ENCODE measurements at regions not wholly inside any gene's neighbourhood (a gene's known extent, or its start where the extent isn't known, plus 50 kb on each side); places are given as distances from the start of the nearest gene placed in this dataset.
"Not testable (repeated sequence)": the region's sequence is repeated elsewhere in the genome, so short reads cannot be mapped to it uniquely, and the experiment has no call there.

GRCh38 chr5:8828596-8829322 lies 717.1 kb downstream of the SEMA5A start:
- DNase-seq = no peak

GRCh38 chr5:8829323-8830029 lies 716.4 kb downstream of the SEMA5A start:
- DNase-seq = no peak

GRCh38 chr5:8831251-8831650 lies 714.6 kb downstream of the SEMA5A start:
- no peak for DNase-seq

GRCh38 chr5:8831854-8832253 lies 714.0 kb downstream of the SEMA5A start:
- no peak for DNase-seq

- DNase-seq = no peak
These were observed 706.4 kb downstream of the SEMA5A start for GRCh38 chr5:8839361-8840055.

GRCh38 chr5:8840237-8840636 lies 705.6 kb downstream of the SEMA5A start:
- no peak for DNase-seq

- DNase-seq = not testable (repeated sequence)
These were observed 705.1 kb downstream of the SEMA5A start for GRCh38 chr5:8840746-8841145.

- DNase-seq = no peak
These were observed 702.8 kb downstream of the SEMA5A start for GRCh38 chr5:8842971-8843551.

GRCh38 chr5:8843771-8844170 lies 702.1 kb downstream of the SEMA5A start:
- no peak for DNase-seq

GRCh38 chr5:8844206-8844605 lies 701.7 kb downstream of the SEMA5A start:
- no peak for DNase-seq

GRCh38 chr5:8844847-8845246 lies 701.0 kb downstream of the SEMA5A start:
- DNase-seq = no peak

GRCh38 chr5:8845296-8845695 lies 700.6 kb downstream of the SEMA5A start:
- DNase-seq = no peak

- DNase-seq = no peak
These were observed 697.5 kb downstream of the SEMA5A start for GRCh38 chr5:8848366-8848765.

- DNase-seq = no peak
These were observed 696.8 kb downstream of the SEMA5A start for GRCh38 chr5:8848997-8849594.

- no peak for DNase-seq
These were observed 694.8 kb downstream of the SEMA5A start for GRCh38 chr5:8851101-8851500.

- no peak for DNase-seq
These were observed 688.8 kb downstream of the SEMA5A start for GRCh38 chr5:8857051-8857450.

GRCh38 chr5:8861764-8862163 lies 684.1 kb downstream of the SEMA5A start:
- no peak for DNase-seq

- no peak for DNase-seq
These were observed 681.8 kb downstream of the SEMA5A start for GRCh38 chr5:8864053-8864452.

- DNase-seq = no peak
These were observed 680.6 kb downstream of the SEMA5A start for GRCh38 chr5:8865266-8865665.

- no peak for DNase-seq
These were observed 680.0 kb downstream of the SEMA5A start for GRCh38 chr5:8865686-8866374.

GRCh38 chr5:8868283-8868682 lies 677.6 kb downstream of the SEMA5A start:
- no peak for DNase-seq

- DNase-seq = no peak
These were observed 675.9 kb downstream of the SEMA5A start for GRCh38 chr5:8869932-8870331.

Data from right forelimb (tissue), 1 donor.